SK-N-SH treated with all-trans-retinoic acid at 6 μM for 48 hours (cell line): ENCODE measurements at regions not wholly inside any gene's neighbourhood (a gene's known extent, or its start where the extent isn't known, plus 50 kb on each side); places are given as distances from the start of the nearest gene placed in this dataset.

Experiments
- RARB ChIP-seq: fragments of 250-450 bp; sonication (Bioruptor Pico); IDR thresholded peaks from 2 replicates; pipeline ENCODE4 v1.8.0; 2021; ENCODE audit warnings: mild to moderate bottlenecking, moderate library complexity
- ZFP30 ChIP-seq: fragments of 450-650 bp; formaldehyde crosslinking; IDR thresholded peaks from 2 replicates; pipeline ENCODE4 v1.5.0; 2022; ENCODE audit warnings: mild to moderate bottlenecking, moderate library complexity
- ZNF565 ChIP-seq: fragments of 450-650 bp; formaldehyde crosslinking; conservative IDR thresholded peaks from 2 replicates; pipeline ENCODE4 v1.5.0; 2020; ENCODE audit warnings: low read depth, mild to moderate bottlenecking, moderate library complexity
- TF ChIP-seq, protein P1 (sequence below): fragments of 250-450 bp; sonication (Bioruptor Pico); IDR thresholded peaks from 2 replicates; pipeline ENCODE4 v1.5.0; 2020; ENCODE audit warnings: mild to moderate bottlenecking, moderate library complexity

GRCh38 chr1:22264464-22265341 is 121.8 kb upstream of the WNT4 start:
- TF ChIP-seq, protein P1, sequence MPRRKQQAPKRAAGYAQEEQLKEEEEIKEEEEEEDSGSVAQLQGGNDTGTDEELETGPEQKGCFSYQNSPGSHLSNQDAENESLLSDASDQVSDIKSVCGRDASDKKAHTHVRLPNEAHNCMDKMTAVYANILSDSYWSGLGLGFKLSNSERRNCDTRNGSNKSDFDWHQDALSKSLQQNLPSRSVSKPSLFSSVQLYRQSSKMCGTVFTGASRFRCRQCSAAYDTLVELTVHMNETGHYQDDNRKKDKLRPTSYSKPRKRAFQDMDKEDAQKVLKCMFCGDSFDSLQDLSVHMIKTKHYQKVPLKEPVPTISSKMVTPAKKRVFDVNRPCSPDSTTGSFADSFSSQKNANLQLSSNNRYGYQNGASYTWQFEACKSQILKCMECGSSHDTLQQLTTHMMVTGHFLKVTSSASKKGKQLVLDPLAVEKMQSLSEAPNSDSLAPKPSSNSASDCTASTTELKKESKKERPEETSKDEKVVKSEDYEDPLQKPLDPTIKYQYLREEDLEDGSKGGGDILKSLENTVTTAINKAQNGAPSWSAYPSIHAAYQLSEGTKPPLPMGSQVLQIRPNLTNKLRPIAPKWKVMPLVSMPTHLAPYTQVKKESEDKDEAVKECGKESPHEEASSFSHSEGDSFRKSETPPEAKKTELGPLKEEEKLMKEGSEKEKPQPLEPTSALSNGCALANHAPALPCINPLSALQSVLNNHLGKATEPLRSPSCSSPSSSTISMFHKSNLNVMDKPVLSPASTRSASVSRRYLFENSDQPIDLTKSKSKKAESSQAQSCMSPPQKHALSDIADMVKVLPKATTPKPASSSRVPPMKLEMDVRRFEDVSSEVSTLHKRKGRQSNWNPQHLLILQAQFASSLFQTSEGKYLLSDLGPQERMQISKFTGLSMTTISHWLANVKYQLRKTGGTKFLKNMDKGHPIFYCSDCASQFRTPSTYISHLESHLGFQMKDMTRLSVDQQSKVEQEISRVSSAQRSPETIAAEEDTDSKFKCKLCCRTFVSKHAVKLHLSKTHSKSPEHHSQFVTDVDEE (CRISPR knock-in tag) = no peak
- TF ChIP-seq ZNF565 (CRISPR knock-in tag) (no peak), ZFP30 (CRISPR knock-in tag) (no peak), RARB (CRISPR knock-in tag) (no peak)
